ENCODE measurements at regions not wholly inside any gene's neighbourhood (a gene's known extent, or its start where the extent isn't known, plus 50 kb on each side); places are given as distances from the start of the nearest gene placed in this dataset.
"Not testable (repeated sequence)": the region's sequence is repeated elsewhere in the genome, so short reads cannot be mapped to it uniquely, and the experiment has no call there.

- H3K36me3 Mint-ChIP-seq (ENCODE audit: low read depth), result no peaks in the 10 kb centered on the region
- peak; percentile 33 for DNase-seq (ENCODE audit: low spot score)
- H3K4me3 Mint-ChIP-seq (ENCODE audit: unreplicated experiment), result no peak overlapping the region
- no peak overlapping the region for H3K27ac Mint-ChIP-seq (ENCODE audit: unreplicated experiment)
- TF ChIP-seq CTCF (IDR thresholded peaks at IDR 0.05), result no peak
- no peaks in the 10 kb centered on the region for H3K9me3 Mint-ChIP-seq (ENCODE audit: low read depth)
- no peaks in the 10 kb centered on the region for H3K4me1 Mint-ChIP-seq (ENCODE audit: low read depth)
- peaks cover 37% of the 10 kb centered on the region for H3K27me3 Mint-ChIP-seq (ENCODE audit: low read depth)
Measured at GRCh38 chr2:239551206-239551605, 150.4 kb upstream of the HDAC4 start.

- Mint-ChIP-seq H3K9me3 (ENCODE audit: low read depth) (no peaks in the 10 kb centered on the region), H3K27ac (ENCODE audit: unreplicated experiment) (no peak overlapping the region), H3K4me3 (ENCODE audit: unreplicated experiment) (no peak overlapping the region), H3K36me3 (ENCODE audit: low read depth) (no peaks in the 10 kb centered on the region), H3K4me1 (ENCODE audit: low read depth) (no peaks in the 10 kb centered on the region), H3K27me3 (ENCODE audit: low read depth) (peaks cover 39% of the 10 kb centered on the region)
- no peak for DNase-seq (ENCODE audit: low spot score)
- no peak for TF ChIP-seq CTCF (IDR thresholded peaks at IDR 0.05)
Measured at GRCh38 chr2:239550357-239550756, 149.5 kb upstream of the HDAC4 start.

GRCh38 chr2:239549711-239550255 lies 149.0 kb upstream of the HDAC4 start:
- Mint-ChIP-seq H3K4me1 (ENCODE audit: low read depth) (no peaks in the 10 kb centered on the region), H3K9me3 (ENCODE audit: low read depth) (no peaks in the 10 kb centered on the region), H3K27ac (ENCODE audit: unreplicated experiment) (no peak overlapping the region), H3K27me3 (ENCODE audit: low read depth) (peaks cover 38% of the 10 kb centered on the region), H3K36me3 (ENCODE audit: low read depth) (no peaks in the 10 kb centered on the region), H3K4me3 (ENCODE audit: unreplicated experiment) (no peak overlapping the region)
- DNase-seq (ENCODE audit: low spot score), result no peak
- TF ChIP-seq CTCF (IDR thresholded peaks at IDR 0.05), result no peak

GRCh38 chr2:239548965-239549595 lies 148.3 kb upstream of the HDAC4 start:
- H3K27ac Mint-ChIP-seq (ENCODE audit: unreplicated experiment), result no peak overlapping the region
- peak; percentile 47 for DNase-seq (ENCODE audit: low spot score)
- H3K27me3 Mint-ChIP-seq (ENCODE audit: low read depth), result peaks cover 38% of the 10 kb centered on the region
- no peak for TF ChIP-seq CTCF (IDR thresholded peaks at IDR 0.05)
- no peaks in the 10 kb centered on the region for H3K4me1 Mint-ChIP-seq (ENCODE audit: low read depth)
- no peaks in the 10 kb centered on the region for H3K36me3 Mint-ChIP-seq (ENCODE audit: low read depth)
- no peak overlapping the region for H3K4me3 Mint-ChIP-seq (ENCODE audit: unreplicated experiment)
- no peaks in the 10 kb centered on the region for H3K9me3 Mint-ChIP-seq (ENCODE audit: low read depth)

- TF ChIP-seq CTCF (IDR thresholded peaks at IDR 0.05), result no peak
- H3K36me3 Mint-ChIP-seq (ENCODE audit: low read depth), result no peaks in the 10 kb centered on the region
- no peaks in the 10 kb centered on the region for H3K9me3 Mint-ChIP-seq (ENCODE audit: low read depth)
- no peak overlapping the region for H3K27ac Mint-ChIP-seq (ENCODE audit: unreplicated experiment)
- H3K4me3 Mint-ChIP-seq (ENCODE audit: unreplicated experiment), result no peak overlapping the region
- DNase-seq (ENCODE audit: low spot score), result peak; percentile 63
- H3K4me1 Mint-ChIP-seq (ENCODE audit: low read depth), result no peaks in the 10 kb centered on the region
- peaks cover 35% of the 10 kb centered on the region for H3K27me3 Mint-ChIP-seq (ENCODE audit: low read depth)
Measured at GRCh38 chr2:239548451-239548871, 147.6 kb upstream of the HDAC4 start.

GRCh38 chr2:239547140-239547539 lies 146.3 kb upstream of the HDAC4 start:
- H3K27ac Mint-ChIP-seq (ENCODE audit: unreplicated experiment); H3K4me1 Mint-ChIP-seq (ENCODE audit: low read depth); H3K9me3 Mint-ChIP-seq (ENCODE audit: low read depth); H3K36me3 Mint-ChIP-seq (ENCODE audit: low read depth); DNase-seq (ENCODE audit: low spot score); H3K4me3 Mint-ChIP-seq (ENCODE audit: unreplicated experiment): not testable (repeated sequence)
- H3K27me3 Mint-ChIP-seq (ENCODE audit: low read depth), result peaks cover 32% of the 10 kb centered on the region

All from chondrocyte (in vitro differentiated cells).